Activated naive CD4-positive, alpha-beta T cell treated with anti-CD3 and anti-CD28 coated beads, Interleukin-2, amount 50 U/mL, for 72 hours (primary cell): ENCODE measurements at regions not wholly inside any gene's neighbourhood (a gene's known extent, or its start where the extent isn't known, plus 50 kb on each side); places are given as distances from the start of the nearest gene placed in this dataset.
"Not testable (repeated sequence)": the region's sequence is repeated elsewhere in the genome, so short reads cannot be mapped to it uniquely, and the experiment has no call there.

Experiments used
- ATAC-seq, 2 donors: fragments of 150-1000 bp; cut with Tn5 transposase; 2 replicates each; pipeline ENCODE4 v1.10.0; 2021; ENCODE audit warnings: mild to moderate bottlenecking in 2 of 2, moderate library complexity in 2 of 2
- DNase-seq, 2 donors: peaks; one replicate each; pipeline ENCODE4 v3.0.0; 2021 to 2022; ENCODE audit warnings: low spot score in 2 of 2
- H3K27ac Mint-ChIP-seq, 2 donors: one replicate each; pipeline ENCODE4 v1.8.0; 2022; ENCODE audit warnings: mild to moderate bottlenecking in 2 of 2, mixed read lengths in 2 of 2
- H3K36me3 Mint-ChIP-seq, 2 donors: one replicate each; pipeline ENCODE4 v1.8.0; 2022; ENCODE audit warnings: mixed read lengths in 2 of 2
- H3K9me3 Mint-ChIP-seq, 2 donors: one replicate each; pipeline ENCODE4 v1.8.0; 2022; ENCODE audit warnings: mixed read lengths in 2 of 2

DNA sequence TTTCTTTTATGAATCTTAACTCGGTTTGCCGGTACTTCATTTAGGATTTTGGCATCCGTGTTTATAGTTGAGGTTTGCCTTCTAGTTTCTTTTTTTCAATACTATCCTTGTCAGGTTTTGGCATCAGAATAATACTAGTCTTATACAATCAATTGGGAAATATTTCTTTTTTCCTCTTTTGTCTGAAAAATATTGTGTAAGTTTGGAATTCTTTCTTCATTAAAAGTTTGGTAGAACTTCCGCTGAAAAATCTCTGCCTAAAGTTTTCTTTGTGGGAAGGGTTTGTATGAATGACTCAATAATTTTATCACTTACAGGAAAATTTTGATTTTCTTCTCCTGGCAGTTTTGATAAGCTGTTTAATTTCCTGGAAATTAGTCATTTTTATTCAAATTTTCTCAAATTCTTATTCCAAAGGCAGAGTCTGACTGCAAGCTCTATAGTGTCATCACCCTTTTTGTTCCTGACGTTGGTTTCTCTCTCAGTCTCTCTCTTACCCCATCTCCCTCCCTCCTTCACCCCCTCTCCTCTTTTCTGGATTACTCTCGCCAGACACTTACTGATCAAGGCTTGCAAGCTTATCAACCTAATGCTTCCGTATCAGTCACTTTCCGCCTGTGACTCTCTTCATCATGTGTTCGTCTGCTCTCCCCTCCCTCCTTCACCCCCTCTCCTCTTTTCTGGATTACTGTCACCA is 555.7 kb downstream of the TBC1D22A start:
- no peak overlapping the region for H3K27ac Mint-ChIP-seq
- ATAC-seq (no peak), DNase-seq (no peak)
- H3K9me3 Mint-ChIP-seq: peaks cover 0 to 4% of the 10 kb centered on the region in 2 donors
- no peaks in the 10 kb centered on the region for H3K36me3 Mint-ChIP-seq

DNA sequence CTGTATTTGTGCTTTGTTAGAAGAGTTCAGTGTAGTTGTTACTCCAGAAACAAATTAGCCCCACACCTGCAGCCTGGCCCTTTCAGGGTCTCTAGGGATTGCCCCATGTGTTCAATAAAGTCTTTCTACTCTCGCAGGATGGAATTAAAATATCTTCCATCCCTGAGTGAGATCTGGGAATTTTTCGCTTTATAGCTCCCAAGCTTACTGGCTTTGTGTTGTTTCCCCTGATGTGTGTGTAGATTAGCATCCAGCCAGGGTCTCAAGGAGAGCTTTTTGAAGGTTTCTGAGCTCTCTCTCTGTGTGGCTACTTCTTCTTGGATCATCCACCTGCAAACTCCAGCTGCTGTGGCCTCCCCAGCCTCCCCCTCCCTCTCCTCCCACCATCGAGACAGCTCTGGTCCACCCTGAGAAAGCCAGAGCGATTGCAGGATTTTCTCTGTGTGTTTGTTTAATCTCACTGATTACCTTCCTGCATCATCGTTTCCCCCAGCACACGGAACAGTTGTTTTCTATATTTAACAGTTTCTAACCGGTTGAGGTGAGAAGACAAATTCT is 553.5 kb downstream of the TBC1D22A start:
- ATAC-seq (no peak), DNase-seq (no peak)
- Mint-ChIP-seq H3K27ac (no peak overlapping the region), H3K9me3 (no peaks in the 10 kb centered on the region), H3K36me3 (no peaks in the 10 kb centered on the region)

DNA sequence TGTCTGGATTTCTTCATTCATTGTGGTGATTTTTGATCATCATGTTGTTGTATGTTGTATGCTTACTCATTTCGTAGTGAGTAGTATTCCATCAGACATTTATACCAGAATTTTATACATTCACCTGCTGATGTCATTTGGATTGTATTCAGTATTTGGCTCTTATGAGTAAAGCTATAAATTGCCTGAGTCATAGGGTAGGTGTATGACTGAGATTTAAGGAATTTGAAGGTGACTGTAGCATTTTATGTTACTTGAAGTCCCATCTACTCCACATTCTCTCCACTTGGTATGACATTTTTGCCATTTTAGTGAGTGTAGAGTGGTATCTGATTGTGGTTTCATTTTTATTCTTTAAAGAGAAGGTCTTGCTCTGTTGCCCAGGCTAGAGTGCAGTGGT is 548.2 kb downstream of the TBC1D22A start:
- Mint-ChIP-seq H3K36me3 (no peaks in the 10 kb centered on the region), H3K27ac (no peak overlapping the region), H3K9me3 (peaks cover 0 to 4% of the 10 kb centered on the region in 2 donors)
- no peak for DNase-seq
- no peak for ATAC-seq

DNA sequence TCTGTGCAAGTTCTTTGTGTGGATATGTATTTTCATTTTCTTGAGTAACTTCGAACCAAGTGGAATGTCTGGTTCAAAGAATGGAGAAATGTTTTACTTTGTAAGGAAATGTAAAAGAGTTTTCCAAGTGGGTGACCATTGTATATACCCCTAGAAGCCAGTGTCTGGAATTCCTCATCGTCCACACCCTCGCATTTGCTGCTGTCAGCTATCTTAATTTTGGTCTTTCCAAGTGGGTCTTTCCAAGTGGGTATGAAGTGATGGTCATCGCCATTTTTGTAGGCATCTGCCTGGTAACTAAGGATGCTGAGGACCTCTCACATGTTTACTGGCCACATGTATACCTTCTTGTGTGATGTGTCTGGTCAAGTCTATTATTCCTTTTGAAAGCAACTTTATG is 547.5 kb downstream of the TBC1D22A start:
- Mint-ChIP-seq H3K27ac (no peak overlapping the region), H3K36me3 (no peaks in the 10 kb centered on the region), H3K9me3 (peaks cover 0 to 4% of the 10 kb centered on the region in 2 donors)
- ATAC-seq: no peak
- DNase-seq: no peak

DNA sequence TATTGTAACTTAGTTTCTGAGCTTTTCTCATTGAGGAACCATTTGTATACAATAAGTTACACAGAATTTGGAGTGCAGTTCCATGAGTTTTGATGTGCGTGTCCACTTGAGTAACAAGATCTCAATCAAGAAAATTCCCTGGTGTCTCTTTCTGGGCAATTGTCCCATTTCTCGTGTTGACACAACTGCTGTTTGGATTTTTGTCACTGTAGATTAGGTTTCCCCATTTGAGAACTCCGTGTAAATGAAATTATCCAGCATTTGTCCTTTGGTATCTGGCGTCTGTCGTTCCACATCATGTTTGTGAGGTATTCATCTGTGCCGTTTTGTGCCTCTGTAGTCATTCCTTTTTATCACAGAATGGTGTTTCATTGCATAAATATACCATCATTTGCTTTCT is 547.0 kb downstream of the TBC1D22A start:
- H3K9me3 Mint-ChIP-seq: peaks cover 0 to 4% of the 10 kb centered on the region in 2 donors
- DNase-seq: no peak
- no peak for ATAC-seq
- H3K36me3 Mint-ChIP-seq: no peaks in the 10 kb centered on the region
- no peak overlapping the region for H3K27ac Mint-ChIP-seq

DNA sequence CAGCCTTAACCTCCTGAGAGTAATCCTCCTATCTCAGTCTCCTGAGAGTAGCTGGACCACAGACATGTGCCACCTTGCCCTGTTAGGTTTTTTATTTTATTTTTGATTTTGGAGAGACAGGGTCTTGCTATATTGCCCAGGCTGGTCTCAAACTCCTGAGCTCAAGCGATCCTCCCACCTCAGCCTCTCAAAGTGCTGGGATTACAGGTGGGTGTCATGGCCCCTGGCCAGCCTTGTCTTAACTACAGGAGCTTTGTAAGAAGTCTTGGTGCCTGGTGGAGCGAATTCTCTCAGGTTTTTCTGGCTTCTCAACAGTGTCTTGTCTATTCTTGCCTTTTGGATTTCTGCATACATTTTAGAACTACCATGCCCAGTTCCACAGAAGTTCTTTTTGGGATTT is 546.4 kb downstream of the TBC1D22A start:
- ATAC-seq: no peak
- H3K36me3 Mint-ChIP-seq: no peaks in the 10 kb centered on the region
- peaks cover 0 to 4% of the 10 kb centered on the region in 2 donors for H3K9me3 Mint-ChIP-seq

DNA sequence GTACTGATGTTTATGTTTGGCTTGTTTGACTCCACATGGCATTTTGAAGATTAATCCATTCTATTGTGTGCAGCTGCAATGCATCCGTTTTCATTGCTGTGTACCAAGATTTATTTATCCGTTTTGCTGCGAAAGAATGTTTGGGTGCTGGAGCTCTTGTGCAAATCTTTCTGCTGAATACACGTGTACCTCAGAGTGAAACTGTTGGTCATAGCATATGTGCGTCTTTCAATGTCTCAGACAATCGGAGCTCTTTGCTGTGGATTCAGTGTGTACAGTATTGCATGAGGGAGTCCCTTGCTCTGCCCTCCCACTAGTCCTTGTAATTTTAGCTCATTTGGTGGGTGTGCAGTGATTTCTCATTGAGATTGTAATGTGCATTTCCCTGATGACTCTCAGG is 545.4 kb downstream of the TBC1D22A start:
- H3K36me3 Mint-ChIP-seq: no peaks in the 10 kb centered on the region
- peaks cover 0 to 4% of the 10 kb centered on the region in 2 donors for H3K9me3 Mint-ChIP-seq
- DNase-seq (no peak), ATAC-seq (no peak)
- H3K27ac Mint-ChIP-seq: no peak overlapping the region

More for the DNA sequence above, 546.4 kb downstream of the TBC1D22A start:
- no peak for DNase-seq
- H3K27ac Mint-ChIP-seq: no peak overlapping the region

DNA sequence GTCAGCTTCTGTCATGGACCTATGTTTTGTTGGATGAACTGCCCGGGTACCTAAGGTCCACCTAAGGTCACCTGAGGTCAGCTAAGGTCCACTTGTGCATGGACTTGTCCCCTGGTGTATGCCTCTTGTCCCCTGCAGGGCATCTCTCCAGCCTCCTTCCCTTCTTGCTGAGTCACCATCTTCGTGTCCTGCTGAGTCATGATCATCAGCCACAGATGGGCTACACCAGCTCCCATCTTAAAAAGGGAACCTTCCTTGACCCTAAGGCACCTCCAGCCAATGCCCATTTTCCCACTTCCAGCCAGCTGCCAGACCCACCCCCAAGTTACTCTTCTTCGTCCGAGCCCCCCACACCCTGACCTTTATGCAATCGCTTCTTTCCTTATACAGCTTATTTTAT is 544.9 kb downstream of the TBC1D22A start:
- no peaks in the 10 kb centered on the region for H3K36me3 Mint-ChIP-seq
- ATAC-seq: no peak

DNA sequence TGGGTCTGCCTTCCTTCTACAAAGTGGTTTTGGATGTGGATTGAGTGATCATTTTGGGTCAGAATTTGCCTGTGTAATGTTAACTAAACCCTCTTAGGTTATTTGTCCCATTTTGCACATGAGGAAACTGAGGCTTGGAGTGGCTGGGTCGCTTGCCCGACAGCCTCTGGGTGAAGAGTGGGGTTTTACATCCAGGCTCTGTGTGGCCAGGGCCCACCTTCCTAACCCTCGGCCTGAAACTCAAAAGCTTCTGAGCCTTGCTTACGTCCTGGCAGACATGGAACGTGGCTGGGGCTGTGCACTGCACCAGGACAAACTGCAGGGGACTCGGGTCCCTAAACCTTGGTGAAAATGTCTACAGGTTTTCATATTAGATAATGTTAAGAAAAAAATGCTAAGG is 542.4 kb downstream of the TBC1D22A start:
- ATAC-seq (no peak), DNase-seq (no peak)
- Mint-ChIP-seq H3K9me3 (peaks cover 0 to 4% of the 10 kb centered on the region in 2 donors), H3K36me3 (no peaks in the 10 kb centered on the region), H3K27ac (no peak overlapping the region)

More for the DNA sequence above, 544.9 kb downstream of the TBC1D22A start:
- peaks cover 0 to 4% of the 10 kb centered on the region in 2 donors for H3K9me3 Mint-ChIP-seq
- no peak overlapping the region for H3K27ac Mint-ChIP-seq
- DNase-seq: no peak

DNA sequence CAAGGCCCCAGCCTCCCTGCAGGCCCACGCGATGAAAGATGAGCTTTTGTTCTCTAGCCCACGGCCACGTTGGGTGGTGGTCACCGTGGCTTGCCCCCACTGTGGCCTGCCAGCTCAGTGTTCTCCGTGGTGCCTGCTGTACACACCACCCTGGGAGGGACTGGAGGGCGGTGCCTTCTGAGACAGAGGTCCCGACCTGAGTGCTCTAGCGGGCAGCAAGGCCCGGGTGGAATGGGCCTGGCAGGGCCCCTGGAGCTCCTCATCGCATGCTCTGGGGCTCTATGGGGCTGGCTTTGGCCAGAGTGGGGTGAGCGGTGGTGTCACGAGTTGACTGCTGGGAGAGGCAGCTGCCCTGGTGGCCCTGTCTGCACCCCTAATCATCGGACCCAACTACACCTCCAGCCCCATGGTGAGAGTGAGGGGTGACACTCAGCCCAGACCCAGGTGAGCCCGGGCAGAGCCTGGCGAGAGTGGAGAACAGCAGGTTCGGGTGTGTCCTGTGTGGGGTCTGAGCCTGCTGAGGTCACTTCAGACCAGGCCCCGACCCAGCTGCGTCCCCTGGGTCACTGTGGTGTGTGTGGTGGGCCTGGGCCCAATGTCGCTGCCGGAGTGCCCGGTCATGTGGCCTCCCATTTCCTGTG is 541.9 kb downstream of the TBC1D22A start:
- Mint-ChIP-seq H3K27ac (no peak overlapping the region), H3K9me3 (peaks cover 0 to 4% of the 10 kb centered on the region in 2 donors), H3K36me3 (no peaks in the 10 kb centered on the region)
- DNase-seq (no peak), ATAC-seq (no peak)

DNA sequence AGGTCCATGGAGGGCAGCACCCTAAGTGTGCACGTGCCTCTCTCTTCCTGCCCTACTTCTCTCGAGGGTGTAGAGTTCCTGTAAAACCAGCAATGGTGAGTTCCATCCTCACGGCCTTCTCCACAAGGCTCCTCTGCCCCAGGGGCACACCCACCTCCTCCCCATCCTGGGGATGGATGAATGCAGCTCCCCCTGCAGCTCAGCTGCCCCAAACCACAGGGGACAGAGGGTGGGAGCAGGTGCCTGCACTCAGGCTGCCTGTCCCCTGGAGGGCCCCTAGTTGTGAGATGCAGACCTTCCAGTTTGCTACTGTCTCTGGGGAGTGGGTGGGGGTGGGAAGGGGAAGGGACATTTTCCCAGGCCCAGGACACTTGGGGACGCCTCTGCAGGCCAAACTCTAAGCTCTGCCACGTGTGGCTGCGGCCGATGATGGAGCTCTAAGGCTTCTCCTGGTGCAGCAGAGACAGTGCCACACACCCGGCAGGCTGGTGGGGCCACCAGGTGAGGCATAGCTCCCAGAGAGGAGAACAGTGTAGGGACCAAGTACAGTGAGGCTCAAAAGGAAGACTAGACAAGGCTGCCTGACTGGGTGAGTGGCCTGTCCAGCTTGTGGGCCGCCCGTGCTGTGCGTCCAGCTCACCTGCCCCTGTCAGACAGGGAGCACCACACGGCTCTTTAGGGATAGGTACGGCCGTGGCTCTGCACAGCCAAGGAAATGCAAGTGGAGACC is 540.9 kb downstream of the TBC1D22A start:
- H3K36me3 Mint-ChIP-seq: no peaks in the 10 kb centered on the region
- DNase-seq (no peak), ATAC-seq (no peak)
- H3K27ac Mint-ChIP-seq: no peak overlapping the region
- H3K9me3 Mint-ChIP-seq: peaks cover 0 to 4% of the 10 kb centered on the region in 2 donors

DNA sequence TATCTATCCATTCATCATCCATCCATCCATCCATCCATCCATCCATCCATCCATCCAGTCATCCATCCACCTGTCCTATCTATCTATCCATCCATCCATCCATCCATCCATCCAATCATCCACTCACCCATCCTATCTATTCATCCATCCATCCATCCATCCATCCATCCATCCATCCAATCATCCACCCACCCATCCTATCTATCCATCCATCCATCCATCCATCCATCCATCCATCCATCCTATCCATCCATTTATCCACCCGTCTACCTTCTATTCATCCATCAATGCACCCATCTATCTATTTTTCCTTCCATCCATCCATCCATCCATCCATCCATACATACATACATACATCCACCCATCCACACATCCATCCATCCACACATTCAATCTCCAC is 540.1 kb downstream of the TBC1D22A start:
- not testable (repeated sequence) for H3K36me3 Mint-ChIP-seq, DNase-seq, ATAC-seq, H3K27ac Mint-ChIP-seq, H3K9me3 Mint-ChIP-seq

DNA sequence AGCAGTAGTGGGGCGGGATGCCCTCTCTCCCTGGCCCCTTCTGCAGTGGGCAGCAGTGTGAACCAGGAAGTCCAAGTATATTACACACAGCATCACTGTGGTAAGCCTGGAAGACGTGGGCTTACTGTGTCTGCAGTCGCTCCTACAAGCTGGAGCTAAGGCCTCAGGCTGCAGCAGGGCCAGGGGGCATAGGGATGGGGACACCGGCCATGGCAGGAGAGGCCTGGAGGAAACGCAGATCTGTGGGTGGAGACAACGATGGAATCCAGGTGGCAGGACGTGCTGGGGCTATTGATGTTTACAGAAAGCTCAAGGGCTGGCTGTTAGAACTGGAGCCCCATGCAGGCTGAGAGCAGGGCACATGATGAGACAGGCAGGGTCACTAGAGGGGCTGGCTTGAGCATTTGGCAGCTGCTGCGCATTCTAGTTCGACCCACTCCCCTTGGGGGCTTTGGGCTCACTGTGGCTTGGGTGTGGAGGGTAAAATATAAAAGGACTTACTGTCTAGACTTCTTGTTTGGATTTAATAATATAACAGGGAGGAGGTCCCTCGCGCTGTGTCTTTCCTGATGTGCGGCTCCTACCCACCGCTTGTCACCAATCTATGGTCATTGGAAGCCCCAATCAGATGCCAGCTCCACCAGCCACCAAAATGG is 539.5 kb downstream of the TBC1D22A start:
- H3K27ac Mint-ChIP-seq: no peak overlapping the region

DNA sequence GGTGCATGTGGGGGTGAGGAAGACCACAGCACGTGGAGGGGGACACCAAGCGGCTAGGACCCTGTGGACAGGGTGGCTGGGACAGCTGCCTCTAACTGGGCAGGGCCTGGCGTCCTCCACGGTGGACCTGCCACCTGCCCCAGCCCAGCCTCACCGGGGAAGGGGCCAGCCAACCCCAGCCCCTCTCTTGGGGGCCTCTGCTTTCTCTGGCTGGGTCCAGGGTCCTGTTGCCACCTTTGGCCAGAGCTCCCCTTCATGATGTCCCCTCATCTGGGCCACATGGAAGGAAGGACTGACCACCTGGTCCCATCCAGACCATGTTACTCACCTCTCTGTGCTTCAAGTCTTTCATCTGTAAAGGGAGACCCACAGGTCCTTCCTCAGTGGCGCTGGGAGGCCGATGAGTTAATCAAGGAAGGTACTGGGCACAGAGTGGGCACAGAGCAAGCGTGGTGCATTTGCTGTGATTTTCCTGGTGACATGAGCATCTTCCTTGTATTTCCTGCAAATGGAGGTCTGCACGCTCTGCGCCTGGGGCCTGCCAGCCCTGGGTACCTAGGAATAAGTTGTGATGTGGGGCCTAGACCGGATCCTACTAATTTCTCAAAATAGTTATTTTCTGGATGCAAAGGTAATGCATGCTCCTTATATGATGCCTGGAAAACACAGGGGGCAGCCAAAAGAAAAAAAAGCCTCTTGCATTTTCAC is 538.4 kb downstream of the TBC1D22A start:
- Mint-ChIP-seq H3K27ac (no peak overlapping the region), H3K9me3 (no peaks in the 10 kb centered on the region), H3K36me3 (no peaks in the 10 kb centered on the region)
- ATAC-seq (no peak), DNase-seq (no peak)

More for the DNA sequence above, 539.5 kb downstream of the TBC1D22A start:
- ATAC-seq (no peak), DNase-seq (no peak)
- peaks cover 0 to 2% of the 10 kb centered on the region in 2 donors for H3K9me3 Mint-ChIP-seq
- H3K36me3 Mint-ChIP-seq: no peaks in the 10 kb centered on the region

DNA sequence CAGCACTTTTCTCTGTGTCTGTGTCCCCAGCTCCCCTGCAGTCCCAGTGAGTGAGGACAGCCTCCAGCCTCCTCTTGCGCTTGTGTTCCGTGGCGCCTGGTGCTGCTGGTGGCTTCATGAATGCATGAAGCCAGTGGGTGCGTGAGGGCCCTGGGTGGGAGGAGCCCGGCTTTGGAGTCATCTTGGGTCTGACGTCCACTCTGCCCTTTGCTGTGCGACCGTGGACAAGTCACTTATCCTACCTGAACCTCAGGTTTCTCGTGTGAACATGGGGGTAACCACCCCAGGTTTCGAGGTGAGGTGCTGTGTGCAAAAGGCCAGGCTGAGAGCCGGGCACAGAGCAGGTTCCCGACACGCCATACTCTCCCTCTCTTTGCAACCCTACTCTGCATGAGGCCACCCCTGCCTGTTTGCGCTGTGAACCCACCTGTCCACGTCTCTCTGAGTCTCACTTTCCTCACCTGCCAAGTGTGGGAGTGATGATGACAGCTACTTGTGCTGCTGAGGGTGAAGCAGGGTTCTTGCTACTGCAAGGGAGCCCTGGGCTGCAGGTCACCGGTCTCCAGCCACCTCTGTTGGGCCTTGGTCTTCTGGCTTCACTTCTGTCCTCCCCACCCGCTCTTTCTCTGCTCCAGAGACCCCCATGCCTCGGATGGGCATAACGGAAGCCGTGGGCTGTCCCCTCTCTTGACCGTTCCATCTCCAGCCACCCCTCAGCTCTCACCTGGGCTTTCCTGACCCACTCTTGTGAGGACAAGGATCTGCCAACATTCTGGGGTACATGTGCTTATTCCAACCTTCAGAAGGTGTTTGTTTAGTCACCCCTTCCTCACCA is 537.6 kb downstream of the TBC1D22A start:
- Mint-ChIP-seq H3K27ac (peak overlapping the region in 1 of 2 donors; percentile 68), H3K36me3 (no peaks in the 10 kb centered on the region), H3K9me3 (no peaks in the 10 kb centered on the region)
- DNase-seq (no peak), ATAC-seq (no peak)
